HG03139 (cell line): ENCODE measurements at regions not wholly inside any gene's neighbourhood (a gene's known extent, or its start where the extent isn't known, plus 50 kb on each side); places are given as distances from the start of the nearest gene placed in this dataset.
"Not testable (repeated sequence)": the region's sequence is repeated elsewhere in the genome, so short reads cannot be mapped to it uniquely, and the experiment has no call there.

ENCODE experiments used
- ATAC-seq: cut with Tn5 transposase; IDR thresholded peaks from one replicate; pipeline ENCODE4 v1.9.1; 2021; ENCODE audit not compliant: unreplicated experiment

GRCh38 chr4:187840814-187841213, 154.8 kb upstream of the ZFP42 start:
- no peak for ATAC-seq

DNA sequence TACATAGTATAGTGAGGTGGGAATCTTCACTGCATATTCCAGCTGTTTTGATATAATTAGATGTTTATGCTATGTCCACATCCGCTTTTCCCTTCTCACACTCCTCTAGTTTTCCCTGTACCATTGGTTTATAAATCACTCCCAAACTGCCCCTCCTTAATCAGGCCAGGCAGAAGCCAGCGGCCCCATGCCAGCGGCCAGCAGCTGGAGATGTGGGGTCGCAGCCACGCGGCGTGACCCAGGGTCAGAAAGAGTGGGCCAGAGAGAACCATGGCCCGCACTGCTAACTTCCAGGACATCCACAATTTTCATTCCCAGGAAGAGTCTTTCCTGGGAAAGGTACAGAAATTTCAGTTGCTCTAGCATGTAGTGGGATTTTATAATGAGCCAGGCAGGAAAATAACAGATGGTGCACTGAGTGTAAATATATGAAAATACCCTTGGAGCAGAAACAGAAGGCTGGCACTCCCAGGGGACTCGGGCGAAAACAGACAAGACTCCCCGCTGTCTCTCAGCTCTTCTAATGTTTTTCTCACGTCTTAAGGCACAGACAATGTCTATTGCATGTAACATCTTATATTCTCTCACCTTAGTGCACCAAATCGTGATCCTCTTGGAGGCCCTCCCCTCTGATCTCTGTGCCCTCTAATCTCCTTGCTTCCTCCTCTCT, 145.9 kb upstream of the ZFP42 start:
- ATAC-seq: no peak

DNA sequence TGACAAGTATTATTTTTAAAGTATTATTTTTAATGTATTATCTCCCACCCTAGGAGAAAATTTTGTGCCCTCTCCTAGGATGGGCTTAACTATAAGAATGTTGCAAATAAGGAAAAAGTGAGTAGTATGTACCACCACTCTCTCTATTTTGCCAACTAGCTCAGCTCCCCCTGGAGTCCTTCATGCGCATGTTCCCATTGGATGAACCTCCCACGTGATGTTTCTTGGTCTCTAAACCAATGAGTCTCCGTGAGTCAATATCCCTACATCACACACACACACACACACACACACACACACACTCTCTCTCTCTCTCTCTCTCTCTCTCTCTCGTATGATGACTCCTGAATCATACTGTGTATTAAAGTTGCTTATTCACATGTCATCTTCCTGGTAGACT, 129.7 kb upstream of the ZFP42 start:
- ATAC-seq: no peak

DNA sequence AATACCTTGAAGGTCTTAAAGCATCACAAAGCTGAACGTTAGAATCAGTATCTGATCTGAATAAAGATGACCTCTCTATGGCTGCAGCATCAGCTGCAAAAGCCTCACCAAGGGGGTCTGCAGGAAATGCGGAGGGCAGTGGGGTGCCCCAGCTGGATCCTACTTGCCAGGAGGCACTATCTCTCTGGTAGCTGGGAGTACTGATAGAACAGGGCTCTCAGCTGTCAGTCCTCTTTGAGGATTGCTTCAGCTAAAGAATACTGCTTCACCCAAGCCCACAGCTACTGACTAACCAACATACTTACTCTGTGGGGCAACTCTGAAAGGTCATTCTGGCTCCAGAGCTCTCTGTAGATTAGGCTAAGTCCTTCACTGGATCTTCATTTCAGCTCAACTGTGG, 112.5 kb upstream of the ZFP42 start:
- no peak for ATAC-seq

DNA sequence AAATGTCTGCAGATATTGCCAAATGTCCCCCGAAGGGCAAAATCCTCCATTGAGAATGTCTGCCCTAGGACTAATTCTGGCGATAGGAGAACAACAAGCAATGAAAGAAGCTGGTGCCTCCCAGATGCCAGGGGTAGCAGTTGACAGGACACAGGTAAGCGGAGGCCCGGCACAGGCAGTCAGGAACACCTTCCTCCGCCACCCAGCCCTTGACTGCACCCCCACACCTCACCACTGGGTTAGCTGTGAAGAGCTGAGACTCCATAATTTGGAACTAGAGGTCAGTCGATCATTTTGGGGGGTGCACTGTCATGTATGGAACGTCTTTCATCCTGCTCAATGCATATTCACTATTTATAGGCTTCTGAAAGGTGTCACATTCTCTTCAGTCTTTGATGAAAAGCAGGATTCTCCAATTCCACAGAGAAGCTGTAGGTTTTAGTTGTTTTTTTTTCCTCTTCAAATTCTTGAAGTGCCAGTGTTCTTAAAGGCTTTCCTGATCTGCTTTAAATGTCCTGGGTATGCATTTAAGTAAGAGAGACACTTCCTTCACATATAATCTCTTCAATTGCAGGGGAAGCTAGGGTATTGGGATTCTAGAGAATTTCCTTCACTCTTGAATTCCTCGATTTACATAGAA, 111.6 kb upstream of the ZFP42 start:
- no peak for ATAC-seq

DNA sequence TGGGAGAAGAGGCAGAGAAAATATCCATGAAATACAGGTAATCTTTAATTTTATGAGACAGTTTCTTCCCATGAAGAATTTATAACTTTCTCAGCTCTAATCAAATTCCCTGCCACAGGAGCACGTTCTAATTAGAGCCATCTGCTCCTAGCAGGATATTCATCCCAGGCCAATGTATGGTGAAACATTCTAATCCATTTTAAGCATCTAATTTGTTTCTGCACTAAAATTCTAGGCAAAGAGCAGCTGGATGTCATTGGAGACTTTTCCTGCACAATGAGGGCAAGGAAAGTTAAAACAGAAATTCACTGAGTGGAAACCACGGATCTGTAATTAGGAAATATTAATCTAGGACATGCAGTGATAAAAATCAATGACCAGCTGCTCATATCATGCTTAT, 107.7 kb upstream of the ZFP42 start:
- ATAC-seq: no peak

DNA sequence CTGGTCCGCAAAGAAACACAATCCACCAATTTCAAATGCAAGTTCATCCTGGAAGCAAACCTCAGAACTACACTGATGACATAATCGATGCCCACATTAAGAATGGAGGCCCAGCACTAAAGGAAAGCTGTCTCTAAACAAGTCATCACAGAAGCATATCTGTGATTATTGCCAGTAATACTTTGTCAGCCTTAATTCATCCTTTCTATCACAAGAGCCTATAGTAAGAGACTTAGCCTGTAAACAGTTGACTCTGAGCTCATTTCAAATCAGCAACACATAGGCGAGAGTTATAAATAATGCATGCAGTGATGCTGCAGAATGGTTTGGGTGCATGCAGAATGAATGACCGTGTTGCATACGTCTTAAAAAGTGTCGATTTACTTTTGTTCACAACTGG, 105.9 kb upstream of the ZFP42 start:
- no peak for ATAC-seq

DNA sequence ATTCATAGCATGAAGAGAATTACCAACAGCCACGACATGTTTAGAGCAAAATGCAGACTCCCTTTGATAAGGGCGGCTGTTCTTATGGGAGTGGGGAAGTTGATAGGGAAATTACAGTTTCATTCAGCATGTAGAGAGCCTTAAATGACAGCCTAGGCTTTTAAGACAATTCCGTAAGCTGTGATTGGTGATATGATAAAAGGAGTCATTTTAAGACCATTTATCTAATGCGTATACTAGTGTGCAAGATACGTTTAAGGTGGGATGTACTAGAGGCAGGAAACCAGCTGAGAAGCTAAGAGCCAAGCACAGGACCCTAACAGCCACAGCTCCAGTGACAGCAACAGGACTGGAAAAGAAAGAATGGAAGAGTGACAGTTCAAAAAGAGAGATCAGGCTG, 102.2 kb upstream of the ZFP42 start:
- no peak for ATAC-seq

DNA sequence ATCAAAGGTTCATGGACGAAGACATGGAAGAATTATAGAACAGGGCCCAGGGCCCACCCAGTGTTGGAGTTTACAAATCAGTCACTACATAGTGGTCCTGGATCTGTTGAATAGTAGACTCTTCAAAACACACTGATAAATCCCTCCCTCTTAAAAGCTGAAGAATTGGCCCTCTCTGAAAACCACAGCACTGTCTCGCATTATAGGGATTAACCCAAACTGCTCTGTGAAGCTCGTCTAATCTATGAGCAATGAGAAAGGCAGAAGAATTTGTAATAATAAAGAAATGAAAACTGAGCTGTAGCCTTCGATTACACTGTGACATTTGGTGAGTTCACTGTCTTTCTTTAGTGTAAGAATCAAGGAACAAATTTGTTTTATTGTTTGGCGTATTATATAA, 92.5 kb upstream of the ZFP42 start:
- ATAC-seq: no peak

DNA sequence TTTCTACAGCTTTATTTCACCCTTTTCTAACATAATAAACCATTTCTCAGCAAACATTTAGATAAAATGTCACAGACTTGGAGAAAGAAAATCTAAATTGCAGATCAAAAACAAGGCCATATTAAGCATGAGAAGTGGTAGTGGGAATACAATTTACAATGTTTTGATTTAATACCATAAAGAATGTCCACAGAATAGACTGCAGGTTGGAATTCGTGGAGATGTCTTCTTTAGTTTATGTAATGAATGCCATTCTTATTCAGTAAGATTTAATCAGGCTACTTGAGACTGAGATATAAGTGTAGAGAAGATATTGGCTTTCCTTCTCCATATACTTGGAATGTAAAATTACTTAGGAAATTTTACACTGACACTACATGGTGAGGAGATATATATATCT, 91.9 kb upstream of the ZFP42 start:
- no peak for ATAC-seq

DNA sequence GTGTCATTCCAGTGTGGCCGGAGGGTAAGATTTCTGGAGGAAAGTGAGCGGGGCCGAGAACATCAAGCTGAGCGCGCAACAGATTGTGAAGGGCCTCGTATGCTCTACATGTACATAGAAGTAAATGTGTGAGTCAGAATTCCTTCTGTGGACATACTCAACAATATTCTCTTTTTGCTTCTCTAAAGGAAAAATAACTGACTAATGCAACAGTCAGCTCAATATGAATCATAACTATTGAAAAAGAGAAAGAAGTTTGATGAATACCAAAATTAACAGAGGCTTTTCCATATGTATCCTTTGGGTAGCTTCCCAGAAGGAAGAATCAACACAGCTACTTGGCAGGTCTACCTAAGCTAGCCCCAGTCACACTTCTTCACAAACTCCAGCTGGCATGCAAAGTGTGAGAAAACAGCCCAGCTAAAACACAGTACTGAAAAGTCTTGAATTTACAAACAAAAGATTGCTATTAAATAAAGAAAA, 87.5 kb upstream of the ZFP42 start:
- no peak for ATAC-seq

- no peak for ATAC-seq
Observed at GRCh38 chr4:187908731-187909130, 86.8 kb upstream of the ZFP42 start.

DNA sequence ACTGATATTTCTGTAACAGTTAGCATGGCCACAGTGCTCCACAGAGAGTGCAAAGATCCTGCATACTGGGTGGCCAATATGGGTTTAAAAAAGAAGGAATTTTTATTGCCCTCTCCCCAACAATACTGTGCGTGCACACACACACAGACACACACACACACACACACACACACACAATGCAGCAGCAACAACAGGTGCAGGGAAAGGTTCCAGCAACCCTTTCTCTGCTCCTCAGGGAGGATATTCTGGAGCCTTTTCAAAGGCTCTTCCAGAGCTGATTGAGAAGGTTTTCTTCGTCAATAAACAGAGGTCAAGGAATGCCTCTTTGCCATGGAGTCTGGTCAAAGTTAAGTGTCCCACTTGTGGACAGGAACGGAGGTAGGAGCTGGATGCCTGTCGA, 84.8 kb upstream of the ZFP42 start:
- no peak for ATAC-seq

- ATAC-seq: not testable (repeated sequence)
Observed at GRCh38 chr4:187915406-187915805, 80.2 kb upstream of the ZFP42 start.

GRCh38 chr4:187919966-187920365, 75.6 kb upstream of the ZFP42 start:
- no peak for ATAC-seq

- no peak for ATAC-seq
Observed at GRCh38 chr4:187921946-187922623, 73.5 kb upstream of the ZFP42 start.

DNA sequence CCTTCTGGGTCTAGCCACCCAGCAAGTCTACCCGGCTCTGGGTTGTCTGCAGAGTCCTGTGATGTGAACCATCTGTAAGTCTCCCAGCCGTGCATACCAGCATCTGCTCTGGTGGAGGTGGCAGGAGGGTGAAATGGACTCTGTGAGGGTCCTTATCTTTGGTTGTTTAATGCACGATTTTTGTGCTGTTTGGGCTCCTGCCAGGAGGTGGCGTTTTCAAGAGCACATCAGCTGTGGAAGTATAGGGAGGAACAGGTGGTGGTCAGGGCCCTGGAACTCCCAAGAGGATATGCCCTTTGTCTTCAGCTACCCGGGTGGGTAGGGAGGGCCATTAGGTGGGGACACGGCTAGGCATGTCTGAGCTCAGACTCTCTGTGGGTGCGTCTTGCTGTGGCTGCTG, 66.5 kb upstream of the ZFP42 start:
- no peak for ATAC-seq

GRCh38 chr4:187934766-187935165, 60.8 kb upstream of the ZFP42 start:
- no peak for ATAC-seq

DNA sequence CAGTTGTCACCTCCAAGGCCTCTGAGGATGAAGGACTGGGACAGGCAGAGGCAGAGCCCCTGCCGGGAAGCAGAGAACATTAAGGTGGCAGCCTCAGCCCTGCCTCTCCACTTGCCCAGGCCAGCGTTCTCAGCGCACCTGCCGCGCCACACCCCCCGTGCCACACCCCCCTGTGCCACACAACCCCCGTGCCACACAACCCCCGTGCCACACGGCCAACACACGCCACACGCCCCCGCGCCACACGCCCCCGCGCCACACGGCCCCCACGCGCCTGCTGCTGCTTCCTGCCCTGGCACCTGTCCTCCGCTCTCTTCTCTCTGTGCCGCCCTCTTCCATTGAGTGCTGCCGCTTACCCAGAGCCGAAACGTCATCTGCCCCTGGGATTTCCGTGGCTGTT, 58.0 kb upstream of the ZFP42 start:
- ATAC-seq: no peak

DNA sequence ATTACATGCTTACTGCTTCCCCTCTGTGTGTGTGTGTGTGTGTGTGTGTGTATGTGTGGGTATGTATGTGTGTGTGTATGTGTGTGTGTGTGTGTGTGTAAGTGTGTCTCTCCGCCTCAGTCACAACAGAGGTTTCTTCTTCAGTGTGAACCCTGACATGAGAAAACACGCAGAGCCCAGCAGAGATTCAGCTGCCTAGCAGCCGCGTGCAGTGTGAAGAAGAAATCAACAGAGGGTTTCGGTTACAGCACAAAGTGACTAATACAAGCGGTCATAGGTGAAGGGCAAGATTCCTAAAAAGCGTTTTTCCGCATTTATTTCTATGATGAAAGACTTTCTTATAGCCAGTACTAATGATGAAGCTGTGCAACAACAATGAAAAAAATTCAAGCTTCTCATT, 55.3 kb upstream of the ZFP42 start:
- ATAC-seq: no peak

- no peak for ATAC-seq
Observed at GRCh38 chr4:187942968-187943367, 52.6 kb upstream of the ZFP42 start.

DNA sequence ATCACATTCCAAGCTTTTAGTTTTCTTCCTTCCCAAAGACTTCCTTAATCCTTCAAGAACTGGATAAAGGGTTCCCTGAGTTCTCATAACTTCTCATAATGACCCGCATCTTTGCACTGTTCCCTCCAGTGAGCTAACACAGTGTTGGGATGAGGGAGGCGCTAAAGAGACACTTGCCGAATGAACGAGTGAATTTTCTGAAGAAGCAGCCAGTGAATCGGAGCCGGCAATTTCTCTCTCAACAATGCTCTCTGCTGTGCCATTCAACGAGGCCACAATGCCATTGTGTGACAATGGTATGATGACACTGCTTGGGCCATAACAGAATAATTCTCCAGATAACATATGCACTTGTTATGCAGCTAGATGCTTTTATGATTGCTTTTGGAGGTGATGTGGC, 51.4 kb upstream of the ZFP42 start:
- no peak for ATAC-seq
